ENCODE measurements at regions not wholly inside any gene's neighbourhood (a gene's known extent, or its start where the extent isn't known, plus 50 kb on each side); places are given as distances from the start of the nearest gene placed in this dataset.

- ATAC-seq (ENCODE audit: poor library complexity) (no peak), DNase-seq (no peak)
- intact Hi-C loops (cut with DNase I), result loop anchor here (10.0 kb wide), 1 partner anchor 706 kb away; no protein-coding TSS in a partner anchor
Measured at GRCh38 chr18:55868909-55869308, 280.9 kb upstream of the TCF4 start.

GRCh38 chr18:55866886-55867285 lies 278.9 kb upstream of the TCF4 start:
- intact Hi-C loops (cut with DNase I), result loop anchor here (10.0 kb wide), 1 partner anchor 708 kb away; no protein-coding TSS in a partner anchor
- ATAC-seq (ENCODE audit: poor library complexity), result no peak

GRCh38 chr18:55866006-55866405 lies 278.0 kb upstream of the TCF4 start:
- ATAC-seq (ENCODE audit: poor library complexity) (no peak), DNase-seq (no peak)
- intact Hi-C loops (cut with DNase I), result loop anchor here (10.0 kb wide), 1 partner anchor 709 kb away; no protein-coding TSS in a partner anchor

More at GRCh38 chr18:55866886-55867285, 278.9 kb upstream of the TCF4 start:
- peak; percentile 39 for DNase-seq

GRCh38 chr18:55864281-55864680 lies 276.3 kb upstream of the TCF4 start:
- no peak for ATAC-seq (ENCODE audit: poor library complexity)
- intact Hi-C loops (cut with DNase I), result loop anchor here (10.0 kb wide), 1 partner anchor 711 kb away; no protein-coding TSS in a partner anchor

GRCh38 chr18:55863876-55864275 lies 275.9 kb upstream of the TCF4 start:
- DNase-seq, result peak; percentile 35
- ATAC-seq (ENCODE audit: poor library complexity), result peak; percentile 77
- intact Hi-C loops (cut with DNase I), result loop anchor here (10.0 kb wide), 1 partner anchor 711 kb away; no protein-coding TSS in a partner anchor

More at GRCh38 chr18:55864281-55864680, 276.3 kb upstream of the TCF4 start:
- DNase-seq, result no peak

- no peak for ATAC-seq (ENCODE audit: poor library complexity)
- intact Hi-C loops (cut with DNase I), result loop anchor here (10.0 kb wide), 1 partner anchor 711 kb away; no protein-coding TSS in a partner anchor
- DNase-seq, result no peak
Measured at GRCh38 chr18:55863391-55863706, 275.4 kb upstream of the TCF4 start.

- no peak for DNase-seq
- ATAC-seq (ENCODE audit: poor library complexity), result no peak
- intact Hi-C loops (cut with DNase I), result loop anchor here (10.0 kb wide), 1 partner anchor 712 kb away; no protein-coding TSS in a partner anchor
Measured at GRCh38 chr18:55862693-55863390, 274.9 kb upstream of the TCF4 start.

GRCh38 chr18:55861266-55861665 lies 273.3 kb upstream of the TCF4 start:
- intact Hi-C loops (cut with DNase I), result loop anchor here (10.0 kb wide), 1 partner anchor 714 kb away; no protein-coding TSS in a partner anchor
- DNase-seq, result no peak
- peak; percentile 23 for ATAC-seq (ENCODE audit: poor library complexity)

GRCh38 chr18:55858661-55859515 lies 270.9 kb upstream of the TCF4 start:
- no peak for DNase-seq
- ATAC-seq (ENCODE audit: poor library complexity), result no peak
- intact Hi-C loops (cut with DNase I), result loop anchor here (10.0 kb wide), 1 partner anchor 624 kb away; no protein-coding TSS in a partner anchor

GRCh38 chr18:55857956-55858355 lies 270.0 kb upstream of the TCF4 start:
- DNase-seq (no peak), ATAC-seq (ENCODE audit: poor library complexity) (no peak)
- intact Hi-C loops (cut with DNase I), result loop anchor here (10.0 kb wide), 1 partner anchor 623 kb away; no protein-coding TSS in a partner anchor

GRCh38 chr18:55857409-55857808 lies 269.4 kb upstream of the TCF4 start:
- DNase-seq (no peak), ATAC-seq (ENCODE audit: poor library complexity) (no peak)
- intact Hi-C loops (cut with DNase I), result loop anchor here (10.0 kb wide), 1 partner anchor 623 kb away; no protein-coding TSS in a partner anchor

- ATAC-seq (ENCODE audit: poor library complexity), result no peak
- DNase-seq, result no peak
- intact Hi-C loops (cut with DNase I), result loop anchor here (10.0 kb wide), 1 partner anchor 622 kb away; no protein-coding TSS in a partner anchor
Measured at GRCh38 chr18:55856679-55857078, 268.7 kb upstream of the TCF4 start.

- DNase-seq (no peak), ATAC-seq (ENCODE audit: poor library complexity) (no peak)
- intact Hi-C loops (cut with DNase I), result loop anchor here (10.0 kb wide), 1 partner anchor 621 kb away; no protein-coding TSS in a partner anchor
Measured at GRCh38 chr18:55856229-55856628, 268.2 kb upstream of the TCF4 start.

GRCh38 chr18:55853268-55853667 lies 265.3 kb upstream of the TCF4 start:
- ATAC-seq (ENCODE audit: poor library complexity) (no peak), DNase-seq (no peak)
- intact Hi-C loops (cut with DNase I), result loop anchor here (10.0 kb wide), 1 partner anchor 618 kb away; no protein-coding TSS in a partner anchor

- ATAC-seq (ENCODE audit: poor library complexity) (no peak), DNase-seq (no peak)
- intact Hi-C loops (cut with DNase I), result loop anchor here (10.0 kb wide), 1 partner anchor 616 kb away; no protein-coding TSS in a partner anchor
Measured at GRCh38 chr18:55850904-55851303, 262.9 kb upstream of the TCF4 start.

- intact Hi-C loops (cut with DNase I), result no loop called here
- no peak for ATAC-seq (ENCODE audit: poor library complexity)
- DNase-seq, result no peak
Measured at GRCh38 chr18:55849391-55849790, 261.4 kb upstream of the TCF4 start.

GRCh38 chr18:55847960-55848359 lies 260.0 kb upstream of the TCF4 start:
- ATAC-seq (ENCODE audit: poor library complexity), result no peak
- intact Hi-C loops (cut with DNase I), result no loop called here
- no peak for DNase-seq

- intact Hi-C loops (cut with DNase I), result no loop called here
- DNase-seq, result no peak
- ATAC-seq (ENCODE audit: poor library complexity), result no peak
Measured at GRCh38 chr18:55845221-55845620, 257.2 kb upstream of the TCF4 start.

GRCh38 chr18:55844382-55844781 lies 256.4 kb upstream of the TCF4 start:
- DNase-seq, result no peak
- ATAC-seq (ENCODE audit: poor library complexity), result no peak
- intact Hi-C loops (cut with DNase I), result no loop called here
